H1 (cell line): ENCODE measurements at regions not wholly inside any gene's neighbourhood (a gene's known extent, or its start where the extent isn't known, plus 50 kb on each side); places are given as distances from the start of the nearest gene placed in this dataset.

Experiments used
- CREB1 ChIP-seq: IDR thresholded peaks from 2 replicates; pipeline ENCODE4 v1.6.1; 2012; ENCODE audit warnings: inconsistent platforms
- CTCF ChIP-seq, 3 experiments: IDR thresholded peaks; 1 replicate in 2 of 3; 2 replicates in 1 of 3; pipeline versions ENCODE4 v1.5.1 to v1.6.1; 2011; ENCODE audit warnings: low read length in 3 of 3, mild to moderate bottlenecking in 3 of 3, inconsistent platforms in 2 of 3, low read depth in 1 of 3, moderate library complexity in 1 of 3; ENCODE audit not compliant: insufficient read depth in 1 of 3; ENCODE audit errors: control extremely low read depth in 1 of 3
- EGR1 ChIP-seq: IDR thresholded peaks from 2 replicates; pipeline ENCODE4 v1.6.1; 2011; ENCODE audit warnings: low read depth, low read length, borderline replicate concordance
- NRF1 ChIP-seq: IDR thresholded peaks from 2 replicates; pipeline ENCODE4 v1.6.1; 2011; ENCODE audit warnings: mild to moderate bottlenecking, low read depth, low read length, improper control_type of control experiment
- POLR2AphosphoS5 ChIP-seq: IDR thresholded peaks from 2 replicates; pipeline ENCODE4 v1.6.1; 2011; ENCODE audit warnings: low read depth, low read length
- SAP30 ChIP-seq: fragments of 300-600 bp; sonication (generic); IDR thresholded peaks from 2 replicates; pipeline ENCODE4 v1.7.1; 2012; ENCODE audit warnings: low read length, moderate library complexity, mild to moderate bottlenecking, inconsistent platforms; ENCODE audit not compliant: insufficient read depth, insufficient replicate concordance
- USF2 ChIP-seq: IDR thresholded peaks from 2 replicates; pipeline ENCODE4 v1.6.1; 2011; ENCODE audit warnings: low read length, improper control_type of control experiment

- TF ChIP-seq SAP30 (no peak), CREB1 (no peak), CTCF (IDR thresholded peaks at IDR 0.05; ENCODE audit: control extremely low read depth in 1 of 3, insufficient read depth in 1 of 3, low read depth in 1 of 3, low read length in 3 of 3) (no peak), EGR1 (no peak), NRF1 (no peak), USF2 (no peak), POLR2AphosphoS5 (no peak)
Measured at GRCh38 chr18:1676387-1676786, 771.7 kb downstream of the ADCYAP1 start.
